Kidney (tissue), 13 donors: ENCODE measurements at regions not wholly inside any gene's neighbourhood (a gene's known extent, or its start where the extent isn't known, plus 50 kb on each side); places are given as distances from the start of the nearest gene placed in this dataset.

ENCODE experiments used
- DNase-seq, 5 donors: peaks; one replicate each; pipeline ENCODE4 v3.0.0-alpha.2; 2013 to 2020
- FAIRE-seq: peaks from 2 replicates; lab custom pipeline; 2012; peaks lifted over from hg19 to GRCh38; lab: Jason Lieb, UNC
- H3K27ac ChIP-seq, 2 donors: one replicate each; pipeline ENCODE4 v1.7.0; 2013; ENCODE audit warnings: low read depth in 2 of 2, low read length in 2 of 2, inconsistent platforms in 1 of 2
- H3K27me3 ChIP-seq: one replicate; pipeline ENCODE4 v1.7.1; 2013; ENCODE audit warnings: low read length, inconsistent platforms; ENCODE audit not compliant: control insufficient read depth, insufficient read depth
- H3K36me3 ChIP-seq, 3 donors: one replicate each; pipeline versions ENCODE4 v1.7.0 to v1.7.1; 2013; ENCODE audit warnings: low read length in 3 of 3, control low read depth in 1 of 3, inconsistent platforms in 1 of 3; ENCODE audit not compliant: insufficient read depth in 3 of 3, control insufficient read depth in 2 of 3
- H3K4me1 ChIP-seq, 3 donors: one replicate each; pipeline versions ENCODE4 v1.7.0 to v1.7.1; 2013; ENCODE audit warnings: low read length in 3 of 3, inconsistent platforms in 1 of 3, low read depth in 1 of 3; ENCODE audit not compliant: control insufficient read depth in 2 of 3, insufficient read depth in 2 of 3
- H3K4me3 ChIP-seq, 3 donors: one replicate each; pipeline versions ENCODE4 v1.7.0 to v1.8.1; 2013; ENCODE audit warnings: low read length in 3 of 3, control low read depth in 1 of 3, inconsistent platforms in 1 of 3
- H3K9ac ChIP-seq, 3 donors: one replicate each; pipeline versions ENCODE4 v1.7.0 to v1.7.1; 2013; ENCODE audit warnings: low read length in 3 of 3, control low read depth in 1 of 3, inconsistent platforms in 1 of 3
- H3K9me3 ChIP-seq, 3 donors: one replicate each; pipeline versions ENCODE4 v1.7.0 to v1.7.1; 2013; ENCODE audit warnings: low read length in 3 of 3, control low read depth in 1 of 3, inconsistent platforms in 1 of 3; ENCODE audit not compliant: control insufficient read depth in 2 of 3, insufficient read depth in 1 of 3
- CTCF ChIP-seq: IDR thresholded peaks from 3 replicates; pipeline ENCODE4 v1.5.1; 2012; ENCODE audit warnings: mild to moderate bottlenecking, moderate library complexity, borderline replicate concordance; ENCODE audit not compliant: insufficient read depth; ENCODE audit errors: extremely low read depth
- intact Hi-C: fragments of 100-400 bp; cut with DNase I; formaldehyde crosslinking; loops from one replicate; pipeline ENCODE4 v1.11.1; 2022
- donor health status: control.
- donor health status: control.
- donor health status: control.
- donor health status: control.
- donor health status: control.
- donor health status: DM: yes; HTN: yes; CAD: no.
- donor health status: Normal renal cell carcinoma (clear cell type).

- no peaks in the 10 kb centered on the region for H3K36me3 ChIP-seq
- DNase-seq: no peak
- H3K27ac ChIP-seq: no peak overlapping the region
- no peaks in the 10 kb centered on the region for H3K9me3 ChIP-seq
- intact Hi-C loops: loop anchor here (10.0 kb wide), 1 partner anchor 271 kb away; no protein-coding TSS in a partner anchor
- TF ChIP-seq CTCF: no peak
- FAIRE-seq: no peak
- no peak overlapping the region for H3K4me3 ChIP-seq
- no peak overlapping the region for H3K9ac ChIP-seq
- H3K27me3 ChIP-seq: no peaks in the 10 kb centered on the region
- H3K4me1 ChIP-seq: no peaks in the 10 kb centered on the region
Measured at GRCh38 chr12:47305464-47305863, 225.7 kb upstream of the AMIGO2 start.

GRCh38 chr12:47303995-47304560 is 224.3 kb upstream of the AMIGO2 start:
- Histone ChIP-seq H3K4me3 (no peak overlapping the region), H3K9ac (no peak overlapping the region), H3K36me3 (no peaks in the 10 kb centered on the region), H3K9me3 (no peaks in the 10 kb centered on the region), H3K27me3 (no peaks in the 10 kb centered on the region), H3K4me1 (no peaks in the 10 kb centered on the region), H3K27ac (no peak overlapping the region)
- FAIRE-seq: no peak
- intact Hi-C loops: loop anchor here (10.0 kb wide), 1 partner anchor 269 kb away; no protein-coding TSS in a partner anchor
- TF ChIP-seq CTCF: no peak
- no peak for DNase-seq

GRCh38 chr12:47303207-47303606 is 223.4 kb upstream of the AMIGO2 start:
- FAIRE-seq: no peak
- no peaks in the 10 kb centered on the region for H3K9me3 ChIP-seq
- H3K36me3 ChIP-seq: no peaks in the 10 kb centered on the region
- H3K27me3 ChIP-seq: no peaks in the 10 kb centered on the region
- no peaks in the 10 kb centered on the region for H3K4me1 ChIP-seq
- intact Hi-C loops: loop anchor here (10.0 kb wide), 1 partner anchor 268 kb away; no protein-coding TSS in a partner anchor
- no peak overlapping the region for H3K4me3 ChIP-seq
- no peak for DNase-seq
- H3K27ac ChIP-seq: no peak overlapping the region
- no peak for TF ChIP-seq CTCF
- no peak overlapping the region for H3K9ac ChIP-seq
